ENCODE measurements at regions not wholly inside any gene's neighbourhood (a gene's known extent, or its start where the extent isn't known, plus 50 kb on each side); places are given as distances from the start of the nearest gene placed in this dataset.

- H3F3A ChIP-seq (ENCODE audit: insufficient read depth, low read length) = no peaks in the 10 kb centered on the region
- no peak overlapping the region for H3K9ac ChIP-seq (ENCODE audit: low read length)
- no peaks in the 10 kb centered on the region for H3K79me2 ChIP-seq (ENCODE audit: low read length)
- H4K20me1 ChIP-seq (ENCODE audit: insufficient read depth, low read length) = no peaks in the 10 kb centered on the region
- DNase-seq = no peak
- H3K4me2 ChIP-seq (ENCODE audit: low read depth, low read length) = no peak overlapping the region
- H2AFZ ChIP-seq (ENCODE audit: low read length) = no peak overlapping the region
- no peaks in the 10 kb centered on the region for H3K36me3 ChIP-seq (replicated peaks; ENCODE audit: insufficient read depth, low read length)
- H3K4me3 ChIP-seq (ENCODE audit: low read length) = no peak overlapping the region
- no peaks in the 10 kb centered on the region for H3K27me3 ChIP-seq (replicated peaks; ENCODE audit: insufficient read depth, low read length)
- H3K9me2 ChIP-seq (replicated peaks; ENCODE audit: insufficient read depth, low read length) = no peaks in the 10 kb centered on the region
- H3K4me1 ChIP-seq (ENCODE audit: low read length) = no peaks in the 10 kb centered on the region
- H3K9me3 ChIP-seq (replicated peaks; ENCODE audit: insufficient read depth, low read length) = no peaks in the 10 kb centered on the region
- H3K27ac ChIP-seq (ENCODE audit: low read length) = no peak overlapping the region
- TF ChIP-seq EZH2phosphoT487 (IDR thresholded peaks at IDR 0.05; ENCODE audit: low read length) (no peak), EZH2 (optimal IDR thresholded peaks at IDR 0.05; ENCODE audit: low read depth, low read length) (no peak)
- TF ChIP-seq, protein P1, sequence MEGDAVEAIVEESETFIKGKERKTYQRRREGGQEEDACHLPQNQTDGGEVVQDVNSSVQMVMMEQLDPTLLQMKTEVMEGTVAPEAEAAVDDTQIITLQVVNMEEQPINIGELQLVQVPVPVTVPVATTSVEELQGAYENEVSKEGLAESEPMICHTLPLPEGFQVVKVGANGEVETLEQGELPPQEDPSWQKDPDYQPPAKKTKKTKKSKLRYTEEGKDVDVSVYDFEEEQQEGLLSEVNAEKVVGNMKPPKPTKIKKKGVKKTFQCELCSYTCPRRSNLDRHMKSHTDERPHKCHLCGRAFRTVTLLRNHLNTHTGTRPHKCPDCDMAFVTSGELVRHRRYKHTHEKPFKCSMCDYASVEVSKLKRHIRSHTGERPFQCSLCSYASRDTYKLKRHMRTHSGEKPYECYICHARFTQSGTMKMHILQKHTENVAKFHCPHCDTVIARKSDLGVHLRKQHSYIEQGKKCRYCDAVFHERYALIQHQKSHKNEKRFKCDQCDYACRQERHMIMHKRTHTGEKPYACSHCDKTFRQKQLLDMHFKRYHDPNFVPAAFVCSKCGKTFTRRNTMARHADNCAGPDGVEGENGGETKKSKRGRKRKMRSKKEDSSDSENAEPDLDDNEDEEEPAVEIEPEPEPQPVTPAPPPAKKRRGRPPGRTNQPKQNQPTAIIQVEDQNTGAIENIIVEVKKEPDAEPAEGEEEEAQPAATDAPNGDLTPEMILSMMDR (IDR thresholded peaks at IDR 0.05; ENCODE audit: low read length) = no peak
Observed at GRCh38 chr10:105769248-105770184, 1128.4 kb downstream of the SORCS3 start.

DNA sequence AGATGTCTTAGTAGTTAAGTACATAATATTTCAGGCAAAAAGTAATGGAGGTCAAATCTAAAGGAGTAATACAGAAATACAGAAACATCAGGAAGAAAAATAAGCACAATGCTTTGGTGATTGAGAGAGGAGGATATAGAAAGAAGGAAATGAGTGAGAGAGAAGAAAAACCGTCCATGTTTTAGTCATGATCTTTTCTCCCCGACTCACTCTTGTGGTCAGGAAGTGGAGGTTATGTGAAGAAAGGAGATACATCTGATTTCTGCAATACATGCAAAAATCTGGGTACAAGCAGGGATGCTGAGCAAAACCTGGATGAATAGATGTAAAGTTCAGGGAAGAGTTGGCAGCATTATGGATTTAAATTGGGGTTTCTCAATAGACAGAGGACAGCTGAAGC, 1122.5 kb downstream of the SORCS3 start:
- Histone ChIP-seq H3K27me3 (replicated peaks; ENCODE audit: insufficient read depth, low read length) (no peaks in the 10 kb centered on the region), H3K9ac (ENCODE audit: low read length) (no peak overlapping the region), H4K20me1 (ENCODE audit: insufficient read depth, low read length) (no peaks in the 10 kb centered on the region), H3K27ac (ENCODE audit: low read length) (no peak overlapping the region), H3K4me3 (ENCODE audit: low read length) (no peak overlapping the region), H3K9me3 (replicated peaks; ENCODE audit: insufficient read depth, low read length) (no peaks in the 10 kb centered on the region), H2AFZ (ENCODE audit: low read length) (no peak overlapping the region), H3K79me2 (ENCODE audit: low read length) (no peaks in the 10 kb centered on the region), H3K36me3 (replicated peaks; ENCODE audit: insufficient read depth, low read length) (no peaks in the 10 kb centered on the region), H3K9me2 (replicated peaks; ENCODE audit: insufficient read depth, low read length) (no peaks in the 10 kb centered on the region), H3K4me1 (ENCODE audit: low read length) (no peaks in the 10 kb centered on the region), H3F3A (ENCODE audit: insufficient read depth, low read length) (no peaks in the 10 kb centered on the region), H3K4me2 (ENCODE audit: low read depth, low read length) (no peak overlapping the region)
- TF ChIP-seq EZH2 (optimal IDR thresholded peaks at IDR 0.05; ENCODE audit: low read depth, low read length) = no peak
- no peak for TF ChIP-seq EZH2phosphoT487 (IDR thresholded peaks at IDR 0.05; ENCODE audit: low read length)
- TF ChIP-seq, protein P1 (IDR thresholded peaks at IDR 0.05; ENCODE audit: low read length) = no peak
- DNase-seq = no peak

DNA sequence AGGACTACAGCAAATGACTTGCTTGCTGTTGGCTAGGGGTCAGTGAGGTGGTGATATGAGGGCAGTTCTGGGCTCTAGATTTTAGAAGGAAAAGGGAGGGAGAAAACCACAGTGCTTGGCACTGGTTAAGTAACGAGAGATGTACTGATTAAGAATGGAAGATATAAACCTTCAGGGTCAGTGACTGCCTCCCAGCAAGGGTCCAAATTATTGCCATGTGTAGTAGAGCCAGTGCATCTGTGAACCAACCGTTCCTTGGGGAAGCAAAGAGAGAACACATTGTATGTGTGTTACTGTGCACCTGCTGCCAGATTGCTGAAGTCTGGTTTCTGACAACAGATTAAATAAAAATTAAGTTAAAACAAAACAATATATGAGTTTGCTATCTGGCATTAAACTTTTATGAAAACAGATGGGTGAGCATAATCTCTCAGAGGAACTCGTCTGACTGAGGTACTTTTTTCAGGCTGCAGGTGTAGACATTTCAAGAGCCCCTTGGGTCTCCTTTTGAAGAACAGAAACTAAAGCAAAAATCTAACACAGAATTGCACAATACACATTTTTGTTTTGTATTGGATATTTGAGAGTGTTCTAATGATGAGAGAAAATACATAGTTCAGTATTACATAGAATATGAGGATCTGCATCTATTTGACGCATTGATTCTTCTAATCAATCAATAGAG, 1120.6 kb downstream of the SORCS3 start:
- Histone ChIP-seq H3K9me2 (replicated peaks; ENCODE audit: insufficient read depth, low read length) (no peaks in the 10 kb centered on the region), H3K4me3 (ENCODE audit: low read length) (no peak overlapping the region), H3K27ac (ENCODE audit: low read length) (no peak overlapping the region), H3K4me1 (ENCODE audit: low read length) (no peaks in the 10 kb centered on the region), H3K27me3 (replicated peaks; ENCODE audit: insufficient read depth, low read length) (no peaks in the 10 kb centered on the region), H2AFZ (ENCODE audit: low read length) (no peak overlapping the region), H3F3A (ENCODE audit: insufficient read depth, low read length) (no peaks in the 10 kb centered on the region), H3K4me2 (ENCODE audit: low read depth, low read length) (no peak overlapping the region), H3K79me2 (ENCODE audit: low read length) (no peaks in the 10 kb centered on the region), H3K9ac (ENCODE audit: low read length) (no peak overlapping the region), H3K9me3 (replicated peaks; ENCODE audit: insufficient read depth, low read length) (no peaks in the 10 kb centered on the region), H3K36me3 (replicated peaks; ENCODE audit: insufficient read depth, low read length) (no peaks in the 10 kb centered on the region), H4K20me1 (ENCODE audit: insufficient read depth, low read length) (no peaks in the 10 kb centered on the region)
- no peak for DNase-seq
- TF ChIP-seq EZH2phosphoT487 (IDR thresholded peaks at IDR 0.05; ENCODE audit: low read length) (no peak), EZH2 (optimal IDR thresholded peaks at IDR 0.05; ENCODE audit: low read depth, low read length) (no peak)
- TF ChIP-seq, protein P1 (IDR thresholded peaks at IDR 0.05; ENCODE audit: low read length) = no peak

Measured in MM.1S (cell line).